K562 (cell line): ENCODE measurements at regions not wholly inside any gene's neighbourhood (a gene's known extent, or its start where the extent isn't known, plus 50 kb on each side); places are given as distances from the start of the nearest gene placed in this dataset.

Source experiments
- ATAC-seq: fragments of 200-7000 bp; cut with Tn5 transposase; 3 replicates; pipeline ENCODE4 v1.9.1; 2020; ENCODE audit warnings: moderate library complexity
- BruUV-seq: library from RNA; stranded (reverse); fragments of 400-500 nt; replicated peaks from 2 replicates; lab custom pipeline; 2021; lab: Mats Ljungman, UMichigan
- CTCF ChIA-PET: fragments of 300-600 bp; formaldehyde crosslinking; extraction: SDS; loops from one replicate; lab custom pipeline; 2021; ENCODE audit warnings: low intra/inter-chr PET ratio; lab: Yijun Ruan, JAX
- POLR2A ChIA-PET: fragments of 300-600, 350-650 bp; sonication (Branson Sonifier 250); formaldehyde crosslinking; extraction: SDS; loops from one replicate; lab custom pipeline; 2021; ENCODE audit warnings: antibody characterized with exemption, inconsistent platforms; lab: Yijun Ruan, JAX
- DNase-seq, 4 experiments: peaks; one replicate each; pipeline versions ENCODE4 v3.0.0 to v3.0.0-alpha.2; 2011 to 2018; ENCODE audit warnings: low spot score in 3 of 4, mixed read lengths in 3 of 4; ENCODE audit errors: extremely low read depth in 1 of 4
- FAIRE-seq: peaks from 2 replicates; lab custom pipeline; 2011; peaks lifted over from hg19 to GRCh38; lab: Jason Lieb, UNC
- H2AFZ ChIP-seq: 2 replicates; pipeline ENCODE4 v1.6.0; 2011; ENCODE audit warnings: low read depth, low read length, control low read depth, inconsistent platforms
- H3K27ac ChIP-seq: fragments of 200-600 bp; 3 replicates; pipeline ENCODE4 v1.8.0; 2011; ENCODE audit warnings: low read depth, mild to moderate bottlenecking, control low read depth, inconsistent platforms, low read length, moderate library complexity, mixed read lengths; ENCODE audit errors: extremely low read depth
- H3K27me3 ChIP-seq, 2 experiments: fragments of 300-600 bp in 1 of 2; 2 replicates in 1 of 2; 3 replicates in 1 of 2; pipeline versions ENCODE4 v1.6.0 to v1.8.0; 2011; ENCODE audit warnings: inconsistent platforms in 2 of 2, low read length in 2 of 2, mild to moderate bottlenecking in 1 of 2, mixed read lengths in 1 of 2, moderate library complexity in 1 of 2; ENCODE audit not compliant: control insufficient read depth in 2 of 2, insufficient read depth in 2 of 2
- H3K36me3 ChIP-seq: fragments of 300-600 bp; 3 replicates; pipeline ENCODE4 v1.8.0; 2011; ENCODE audit warnings: mild to moderate bottlenecking, low read length, inconsistent platforms; ENCODE audit not compliant: control insufficient read depth, insufficient read depth
- H3K4me1 ChIP-seq, 2 experiments: fragments of 200-600 bp in 1 of 2; replicated peaks in 1 of 2; 2 replicates in 1 of 2; 3 replicates in 1 of 2; pipeline versions ENCODE4 v1.5.1 to v1.8.0; 2011; ENCODE audit warnings: inconsistent platforms in 2 of 2, low read length in 2 of 2, mild to moderate bottlenecking in 1 of 2, mixed read lengths in 1 of 2, moderate library complexity in 1 of 2; ENCODE audit not compliant: control insufficient read depth in 2 of 2, insufficient read depth in 2 of 2
- H3K4me2 ChIP-seq: 2 replicates; pipeline ENCODE4 v1.6.1; 2011; ENCODE audit warnings: low read length, control low read depth, inconsistent platforms, mixed read lengths; ENCODE audit not compliant: insufficient read depth
- H3K4me3 ChIP-seq: fragments of 200-600 bp; sonication (generic), shearing (Covaris generic); 2 replicates; pipeline ENCODE4 v1.5.1; 2016; ENCODE audit warnings: control low read depth, inconsistent platforms
- H3K79me2 ChIP-seq: fragments of 200-600 bp; 3 replicates; pipeline ENCODE4 v1.8.0; 2011; ENCODE audit warnings: low read length, inconsistent platforms; ENCODE audit not compliant: control insufficient read depth, insufficient read depth
- H3K9ac ChIP-seq, 2 experiments: 2 replicates each; pipeline versions ENCODE4 v1.6.0 to v1.6.1; 2011; ENCODE audit warnings: low read depth in 2 of 2, low read length in 2 of 2, control low read depth in 1 of 2, inconsistent platforms in 1 of 2, mild to moderate bottlenecking in 1 of 2, mixed read lengths in 1 of 2; ENCODE audit not compliant: insufficient read depth in 1 of 2
- H3K9me1 ChIP-seq: one replicate; pipeline ENCODE4 v1.6.0; 2011; ENCODE audit warnings: inconsistent platforms, mild to moderate bottlenecking, low read length, moderate library complexity; ENCODE audit not compliant: control insufficient read depth, insufficient read depth
- H3K9me3 ChIP-seq: replicated peaks from 2 replicates; pipeline ENCODE4 v1.5.1; 2011; ENCODE audit warnings: low read depth, low read length, inconsistent platforms; ENCODE audit not compliant: control insufficient read depth, insufficient read depth
- H4K20me1 ChIP-seq: replicated peaks from 2 replicates; pipeline ENCODE4 v1.6.1; 2011; ENCODE audit warnings: low read length, inconsistent platforms, mixed read lengths; ENCODE audit not compliant: control insufficient read depth, insufficient read depth
- CEBPB ChIP-seq: fragments of 450-650 bp; IDR thresholded peaks from 2 replicates; pipeline ENCODE4 v1.6.1; 2016; ENCODE audit warnings: missing genetic modification characterization, missing compliant biosample characterization
- GABPB2 ChIP-seq: fragments of 250-450 bp; sonication (Bioruptor Pico); conservative IDR thresholded peaks from 2 replicates; pipeline ENCODE4 v1.5.1; 2021; ENCODE audit warnings: mild to moderate bottlenecking
- GTF2A2 ChIP-seq: IDR thresholded peaks from 2 replicates; pipeline ENCODE4 v1.6.1; 2016; ENCODE audit warnings: mild to moderate bottlenecking, missing genetic modification characterization, missing compliant biosample characterization
- HDAC8 ChIP-seq: fragments of 450-650 bp; IDR thresholded peaks from 2 replicates; pipeline ENCODE4 v1.6.1; 2016; ENCODE audit warnings: mild to moderate bottlenecking, missing genetic modification characterization, moderate library complexity, missing compliant biosample characterization
- RBBP5 ChIP-seq: fragments of 200-600 bp; sonication (generic); IDR thresholded peaks from 2 replicates; pipeline ENCODE4 v1.6.1; 2012; ENCODE audit warnings: borderline replicate concordance, mild to moderate bottlenecking, low read length, control low read depth, inconsistent platforms; ENCODE audit not compliant: insufficient read depth, poor library complexity, severe bottlenecking
- RBFOX2 ChIP-seq: fragments of 200-400 bp; formaldehyde crosslinking; IDR thresholded peaks from 2 replicates; pipeline ENCODE4 v1.6.1; 2017; ENCODE audit warnings: low read depth, mild to moderate bottlenecking, low read length, moderate library complexity
- SMARCA5 ChIP-seq: fragments of 450-650 bp; IDR thresholded peaks from 2 replicates; pipeline ENCODE4 v1.6.1; 2016
- STAG1 ChIP-seq: sonication (generic); formaldehyde crosslinking; IDR thresholded peaks from 2 replicates; pipeline ENCODE4 v1.5.0; 2020; ENCODE audit warnings: missing genetic modification reagents, borderline replicate concordance
- ZC3H8 ChIP-seq: fragments of 450-650 bp; IDR thresholded peaks from 2 replicates; pipeline ENCODE4 v1.6.1; 2017
- ZNF263 ChIP-seq: sonication (generic); formaldehyde crosslinking; IDR thresholded peaks from 2 replicates; pipeline ENCODE4 v1.8.0; 2022; ENCODE audit warnings: mild to moderate bottlenecking, missing genetic modification reagents, borderline replicate concordance
- WGBS: fragments of 100-300 bp; shearing (Covaris generic); methylation state at CpG from one replicate; pipeline ENCODE4 v1.1.6; 2016; ENCODE audit warnings: low coverage, mixed read lengths; ENCODE audit not compliant: insufficient coverage; ENCODE audit errors: missing lambda C conversion rate; 5-methylcytosine and 5-hydroxymethylcytosine counted together
- in situ Hi-C: fragments of 300-500 bp; cut with MboI; formaldehyde crosslinking; loops from 4 replicates; pipeline ENCODE4 v1.15.0; 2018; ENCODE audit warnings: inconsistent platforms, mixed read lengths
- intact Hi-C: fragments of 100-400 bp; cut with micrococcal nuclease; formaldehyde crosslinking; loops from 2 replicates; pipeline ENCODE4 v1.14.2; 2022
- TF ChIP-seq, protein P1 (sequence below): fragments of 250-450 bp; sonication (Bioruptor Pico); IDR thresholded peaks from 2 replicates; pipeline ENCODE4 v1.6.1; 2021; ENCODE audit warnings: mild to moderate bottlenecking
- TF ChIP-seq, protein P2 (sequence below): fragments of 450-650 bp; IDR thresholded peaks from 2 replicates; pipeline ENCODE4 v1.6.1; 2014; ENCODE audit warnings: low read depth, mild to moderate bottlenecking, moderate library complexity, borderline replicate concordance
- TF ChIP-seq, protein P3 (sequence below): fragments of 450-650 bp; IDR thresholded peaks from 2 replicates; pipeline ENCODE4 v1.6.1; 2017; ENCODE audit warnings: antibody characterized with exemption
- TF ChIP-seq, protein P4 (sequence below): fragments of 450-650 bp; IDR thresholded peaks from 2 replicates; pipeline ENCODE4 v1.6.1; 2016; ENCODE audit warnings: antibody characterized with exemption
- TF ChIP-seq, protein P5 (sequence below): fragments of 450-650 bp; IDR thresholded peaks from 2 replicates; pipeline ENCODE4 v1.6.1; 2016; ENCODE audit warnings: borderline replicate concordance

DNA sequence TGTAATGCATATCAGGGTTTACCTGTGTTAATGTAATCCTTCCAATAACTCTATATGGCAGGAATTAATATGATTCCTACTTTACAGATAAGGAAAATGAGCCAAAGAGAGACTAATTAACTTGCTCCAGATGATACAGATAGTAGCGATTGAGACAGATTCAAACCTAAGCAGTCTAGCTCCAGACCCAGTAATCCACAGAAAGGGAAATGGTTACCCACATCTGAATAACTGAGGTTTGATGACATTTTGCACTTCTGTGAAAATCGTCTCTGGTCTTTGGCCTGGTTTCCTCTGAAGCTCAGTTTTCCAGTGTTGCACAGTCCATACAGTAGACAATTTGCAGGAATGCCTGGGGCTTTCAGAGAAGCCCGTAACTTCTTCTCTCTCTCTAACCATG is 177.1 kb upstream of the UMPS start:
- Histone ChIP-seq H3K27me3 (peaks cover 9 to 17% of the 10 kb centered on the region in 2 experiments; a peak in 4 of 5 replicates), H3K4me3 (no peak overlapping the region), H3K27ac (no peak overlapping the region), H3K4me1 (no peaks in the 10 kb centered on the region), H3K9ac (no peak overlapping the region), H3K79me2 (no peaks in the 10 kb centered on the region), H2AFZ (no peak overlapping the region), H3K36me3 (no peaks in the 10 kb centered on the region), H4K20me1 (no peaks in the 10 kb centered on the region)
- ChIA-PET CTCF (no interaction called here), POLR2A (no interaction called here)
- no peak for DNase-seq
- in situ Hi-C loops = no loop called here
- TF ChIP-seq RBFOX2 (no peak), GABPB2 (CRISPR knock-in tag) (no peak), GTF2A2 (no peak), HDAC8 (no peak), SMARCA5 (no peak), STAG1 (CRISPR knock-in tag) (no peak), CEBPB (tag) (no peak), ZNF263 (CRISPR knock-in tag) (no peak), RBBP5 (no peak), ZC3H8 (no peak)
- TF ChIP-seq, protein P1, sequence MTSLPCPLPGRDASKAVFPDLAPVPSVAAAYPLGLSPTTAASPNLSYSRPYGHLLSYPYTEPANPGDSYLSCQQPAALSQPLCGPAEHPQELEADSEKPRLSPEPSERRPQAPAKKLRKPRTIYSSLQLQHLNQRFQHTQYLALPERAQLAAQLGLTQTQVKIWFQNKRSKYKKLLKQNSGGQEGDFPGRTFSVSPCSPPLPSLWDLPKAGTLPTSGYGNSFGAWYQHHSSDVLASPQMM (CRISPR knock-in tag) = no peak
- TF ChIP-seq, protein P2, sequence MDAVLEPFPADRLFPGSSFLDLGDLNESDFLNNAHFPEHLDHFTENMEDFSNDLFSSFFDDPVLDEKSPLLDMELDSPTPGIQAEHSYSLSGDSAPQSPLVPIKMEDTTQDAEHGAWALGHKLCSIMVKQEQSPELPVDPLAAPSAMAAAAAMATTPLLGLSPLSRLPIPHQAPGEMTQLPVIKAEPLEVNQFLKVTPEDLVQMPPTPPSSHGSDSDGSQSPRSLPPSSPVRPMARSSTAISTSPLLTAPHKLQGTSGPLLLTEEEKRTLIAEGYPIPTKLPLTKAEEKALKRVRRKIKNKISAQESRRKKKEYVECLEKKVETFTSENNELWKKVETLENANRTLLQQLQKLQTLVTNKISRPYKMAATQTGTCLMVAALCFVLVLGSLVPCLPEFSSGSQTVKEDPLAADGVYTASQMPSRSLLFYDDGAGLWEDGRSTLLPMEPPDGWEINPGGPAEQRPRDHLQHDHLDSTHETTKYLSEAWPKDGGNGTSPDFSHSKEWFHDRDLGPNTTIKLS = no peak
- TF ChIP-seq, protein P3, sequence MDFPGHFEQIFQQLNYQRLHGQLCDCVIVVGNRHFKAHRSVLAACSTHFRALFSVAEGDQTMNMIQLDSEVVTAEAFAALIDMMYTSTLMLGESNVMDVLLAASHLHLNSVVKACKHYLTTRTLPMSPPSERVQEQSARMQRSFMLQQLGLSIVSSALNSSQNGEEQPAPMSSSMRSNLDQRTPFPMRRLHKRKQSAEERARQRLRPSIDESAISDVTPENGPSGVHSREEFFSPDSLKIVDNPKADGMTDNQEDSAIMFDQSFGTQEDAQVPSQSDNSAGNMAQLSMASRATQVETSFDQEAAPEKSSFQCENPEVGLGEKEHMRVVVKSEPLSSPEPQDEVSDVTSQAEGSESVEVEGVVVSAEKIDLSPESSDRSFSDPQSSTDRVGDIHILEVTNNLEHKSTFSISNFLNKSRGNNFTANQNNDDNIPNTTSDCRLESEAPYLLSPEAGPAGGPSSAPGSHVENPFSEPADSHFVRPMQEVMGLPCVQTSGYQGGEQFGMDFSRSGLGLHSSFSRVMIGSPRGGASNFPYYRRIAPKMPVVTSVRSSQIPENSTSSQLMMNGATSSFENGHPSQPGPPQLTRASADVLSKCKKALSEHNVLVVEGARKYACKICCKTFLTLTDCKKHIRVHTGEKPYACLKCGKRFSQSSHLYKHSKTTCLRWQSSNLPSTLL = no peak
- TF ChIP-seq, protein P4, sequence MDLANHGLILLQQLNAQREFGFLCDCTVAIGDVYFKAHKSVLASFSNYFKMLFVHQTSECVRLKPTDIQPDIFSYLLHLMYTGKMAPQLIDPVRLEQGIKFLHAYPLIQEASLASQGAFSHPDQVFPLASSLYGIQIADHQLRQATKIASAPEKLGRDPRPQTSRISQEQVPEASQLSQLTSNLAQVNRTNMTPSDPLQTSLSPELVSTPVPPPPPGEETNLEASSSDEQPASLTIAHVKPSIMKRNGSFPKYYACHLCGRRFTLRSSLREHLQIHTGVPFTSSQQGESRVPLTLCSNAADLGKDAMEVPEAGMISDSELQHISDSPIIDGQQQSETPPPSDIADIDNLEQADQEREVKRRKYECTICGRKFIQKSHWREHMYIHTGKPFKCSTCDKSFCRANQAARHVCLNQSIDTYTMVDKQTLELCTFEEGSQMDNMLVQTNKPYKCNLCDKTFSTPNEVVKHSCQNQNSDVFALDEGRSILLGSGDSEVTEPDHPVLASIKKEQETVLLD = no peak
- TF ChIP-seq, protein P5, sequence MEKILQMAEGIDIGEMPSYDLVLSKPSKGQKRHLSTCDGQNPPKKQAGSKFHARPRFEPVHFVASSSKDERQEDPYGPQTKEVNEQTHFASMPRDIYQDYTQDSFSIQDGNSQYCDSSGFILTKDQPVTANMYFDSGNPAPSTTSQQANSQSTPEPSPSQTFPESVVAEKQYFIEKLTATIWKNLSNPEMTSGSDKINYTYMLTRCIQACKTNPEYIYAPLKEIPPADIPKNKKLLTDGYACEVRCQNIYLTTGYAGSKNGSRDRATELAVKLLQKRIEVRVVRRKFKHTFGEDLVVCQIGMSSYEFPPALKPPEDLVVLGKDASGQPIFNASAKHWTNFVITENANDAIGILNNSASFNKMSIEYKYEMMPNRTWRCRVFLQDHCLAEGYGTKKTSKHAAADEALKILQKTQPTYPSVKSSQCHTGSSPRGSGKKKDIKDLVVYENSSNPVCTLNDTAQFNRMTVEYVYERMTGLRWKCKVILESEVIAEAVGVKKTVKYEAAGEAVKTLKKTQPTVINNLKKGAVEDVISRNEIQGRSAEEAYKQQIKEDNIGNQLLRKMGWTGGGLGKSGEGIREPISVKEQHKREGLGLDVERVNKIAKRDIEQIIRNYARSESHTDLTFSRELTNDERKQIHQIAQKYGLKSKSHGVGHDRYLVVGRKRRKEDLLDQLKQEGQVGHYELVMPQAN = no peak
- TF ChIP-seq, all 486 proteins: peak for 0
- H3K4me2 ChIP-seq = no peak overlapping the region
- ATAC-seq (no peak), FAIRE-seq (no peak)
- no peaks in the 10 kb centered on the region for H3K9me1 ChIP-seq
- no TSS peak for BruUV-seq
- 0% methylated on average over 3 of the region's 3 CpGs for WGBS
- intact Hi-C loops = loop anchor here (5.0 kb wide), 1 partner anchor 61 kb away; no protein-coding TSS in a partner anchor
- no peaks in the 10 kb centered on the region for H3K9me3 ChIP-seq
